H9 (cell line): ENCODE measurements at regions not wholly inside any gene's neighbourhood (a gene's known extent, or its start where the extent isn't known, plus 50 kb on each side); places are given as distances from the start of the nearest gene placed in this dataset.
A peak's percentile ranks its signal among the peaks of the same experiment; 100 is the strongest.

Experiments
- DNase-seq: peaks from one replicate; pipeline ENCODE4 v3.0.0-alpha.2; 2017
- H2AFZ ChIP-seq: one replicate; pipeline ENCODE4 v1.6.1; 2013; ENCODE audit warnings: mild to moderate bottlenecking, low read length, control low read depth, moderate library complexity
- H2AK5ac ChIP-seq: 2 replicates; pipeline ENCODE4 v1.6.1; 2013; ENCODE audit warnings: low read length, control low read depth, mixed read lengths; ENCODE audit not compliant: insufficient read length
- H2BK120ac ChIP-seq: one replicate; pipeline ENCODE4 v1.6.1; 2013; ENCODE audit warnings: low read depth, mild to moderate bottlenecking, low read length, control low read depth, inconsistent platforms; ENCODE audit not compliant: poor library complexity, severe bottlenecking
- H2BK12ac ChIP-seq: 2 replicates; pipeline ENCODE4 v1.6.1; 2013; ENCODE audit warnings: low read length, control low read depth, mixed read lengths, low read depth; ENCODE audit not compliant: insufficient read length
- H2BK15ac ChIP-seq: 2 replicates; pipeline ENCODE4 v1.6.1; 2013; ENCODE audit warnings: low read depth, low read length, control low read depth
- H2BK20ac ChIP-seq: one replicate; pipeline ENCODE4 v1.6.1; 2013; ENCODE audit warnings: low read depth, mild to moderate bottlenecking, low read length, control low read depth, inconsistent platforms; ENCODE audit not compliant: poor library complexity, severe bottlenecking
- H2BK5ac ChIP-seq: 2 replicates; pipeline ENCODE4 v1.6.1; 2013; ENCODE audit warnings: low read length, control low read depth, mixed read lengths; ENCODE audit not compliant: insufficient read length
- H3K14ac ChIP-seq: 2 replicates; pipeline ENCODE4 v1.6.1; 2013; ENCODE audit warnings: low read length, control low read depth; ENCODE audit not compliant: insufficient read depth
- H3K18ac ChIP-seq: 2 replicates; pipeline ENCODE4 v1.6.1; 2013; ENCODE audit warnings: low read depth, mild to moderate bottlenecking, mixed read lengths, low read length, control low read depth; ENCODE audit not compliant: insufficient read length
- H3K23ac ChIP-seq: 2 replicates; pipeline ENCODE4 v1.6.1; 2013; ENCODE audit warnings: low read length, control low read depth, mixed read lengths, low read depth; ENCODE audit not compliant: insufficient read length
- H3K23me2 ChIP-seq: 2 replicates; pipeline ENCODE4 v1.6.1; 2013; ENCODE audit warnings: low read depth, mild to moderate bottlenecking, mixed read lengths, low read length, control low read depth; ENCODE audit not compliant: insufficient read length, poor library complexity, severe bottlenecking
- H3K27ac ChIP-seq: 2 replicates; pipeline ENCODE4 v1.5.1; 2013; ENCODE audit warnings: low read length, control low read depth, mixed read lengths, low read depth; ENCODE audit not compliant: insufficient read length
- H3K27me3 ChIP-seq: 2 replicates; pipeline ENCODE4 v1.6.1; 2013; ENCODE audit warnings: low read length, control low read depth, inconsistent platforms; ENCODE audit not compliant: insufficient read depth
- H3K4ac ChIP-seq: 2 replicates; pipeline ENCODE4 v1.6.1; 2013; ENCODE audit warnings: low read depth, mild to moderate bottlenecking, control low read depth, inconsistent platforms, low read length, moderate library complexity
- H3K4me1 ChIP-seq: 2 replicates; pipeline ENCODE4 v1.6.1; 2013; ENCODE audit warnings: low read length, control low read depth, inconsistent platforms; ENCODE audit not compliant: insufficient read depth
- H3K4me2 ChIP-seq: 2 replicates; pipeline ENCODE4 v1.6.1; 2013; ENCODE audit warnings: low read length, control low read depth, mixed read lengths; ENCODE audit not compliant: insufficient read length, insufficient read depth
- H3K56ac ChIP-seq: 2 replicates; pipeline ENCODE4 v1.6.1; 2013; ENCODE audit warnings: low read depth, mild to moderate bottlenecking, mixed read lengths, low read length, control low read depth; ENCODE audit not compliant: insufficient read length
- H3K79me1 ChIP-seq: 2 replicates; pipeline ENCODE4 v1.6.1; 2013; ENCODE audit warnings: low read depth, mild to moderate bottlenecking, moderate library complexity, low read length, control low read depth, inconsistent platforms; ENCODE audit not compliant: insufficient read depth, poor library complexity, severe bottlenecking
- H3K79me2 ChIP-seq: 2 replicates; pipeline ENCODE4 v1.6.1; 2013; ENCODE audit warnings: low read length, control low read depth, inconsistent platforms; ENCODE audit not compliant: insufficient read depth
- H3K9ac ChIP-seq: 2 replicates; pipeline ENCODE4 v1.6.1; 2013; ENCODE audit warnings: low read length, control low read depth, mixed read lengths; ENCODE audit not compliant: insufficient read length; ENCODE audit errors: extremely low read depth
- H3K9me3 ChIP-seq: one replicate; pipeline ENCODE4 v1.6.1; 2013; ENCODE audit warnings: low read depth, low read length, inconsistent platforms; ENCODE audit not compliant: control insufficient read depth
- H3T11ph ChIP-seq: one replicate; pipeline ENCODE4 v1.6.1; 2013; ENCODE audit warnings: mild to moderate bottlenecking, low read length, control low read depth, inconsistent platforms
- H4K20me1 ChIP-seq: one replicate; pipeline ENCODE4 v1.6.1; 2013; ENCODE audit not compliant: control insufficient read depth, insufficient read length, insufficient read depth
- H4K5ac ChIP-seq: 2 replicates; pipeline ENCODE4 v1.6.1; 2013; ENCODE audit warnings: low read depth, mild to moderate bottlenecking, mixed read lengths, low read length, control low read depth; ENCODE audit not compliant: insufficient read length
- H4K8ac ChIP-seq: replicated peaks from 2 replicates; pipeline ENCODE4 v1.6.1; 2013; ENCODE audit warnings: low read length, control low read depth, mixed read lengths, low read depth; ENCODE audit not compliant: insufficient read length
- H4K91ac ChIP-seq: 2 replicates; pipeline ENCODE4 v1.6.1; 2013; ENCODE audit warnings: low read depth, mild to moderate bottlenecking, moderate library complexity, mixed read lengths, low read length, control low read depth; ENCODE audit not compliant: insufficient read length
- H3K27ac Mint-ChIP-seq, 3 experiments: 2 replicates in 2 of 3; 3 replicates in 1 of 3; pipeline ENCODE4 v1.8.0; 2020 to 2021; ENCODE audit warnings: mixed read lengths in 3 of 3, mild to moderate bottlenecking in 1 of 3, moderate library complexity in 1 of 3
- H3K27me3 Mint-ChIP-seq: 2 replicates; pipeline ENCODE4 v1.8.0; 2021; ENCODE audit warnings: low read depth, mild to moderate bottlenecking, moderate library complexity, mixed read lengths
- H3K36me3 Mint-ChIP-seq, 3 experiments: 2 replicates in 2 of 3; 3 replicates in 1 of 3; pipeline ENCODE4 v1.8.0; 2020 to 2021; ENCODE audit warnings: low read depth in 3 of 3, mixed read lengths in 3 of 3; ENCODE audit not compliant: insufficient read depth in 1 of 3
- H3K4me1 Mint-ChIP-seq, 2 experiments: 2 replicates each; pipeline ENCODE4 v1.8.0; 2020; ENCODE audit warnings: mixed read lengths in 2 of 2
- H3K4me3 Mint-ChIP-seq, 2 experiments: 2 replicates in 1 of 2; 3 replicates in 1 of 2; pipeline ENCODE4 v1.8.0; 2020 to 2021; ENCODE audit warnings: mild to moderate bottlenecking in 2 of 2, mixed read lengths in 2 of 2, moderate library complexity in 1 of 2
- H3K9me3 Mint-ChIP-seq, 2 experiments: 2 replicates in 1 of 2; 3 replicates in 1 of 2; pipeline ENCODE4 v1.8.0; 2020; ENCODE audit warnings: mild to moderate bottlenecking in 2 of 2, mixed read lengths in 2 of 2, moderate library complexity in 1 of 2
- CTCF ChIP-seq: fragments of 200-600 bp; sonication (generic); conservative IDR thresholded peaks from 3 replicates; pipeline ENCODE4 v1.8.0; 2021; ENCODE audit warnings: antibody characterized with exemption, mild to moderate bottlenecking

- Histone ChIP-seq H3K9ac (no peak overlapping the region), H4K5ac (no peak overlapping the region), H3K56ac (no peak overlapping the region), H3K79me1 (no peaks in the 10 kb centered on the region), H4K91ac (no peak overlapping the region), H2BK120ac (no peak overlapping the region), H2AFZ (no peak overlapping the region), H2BK20ac (no peak overlapping the region), H4K20me1 (no peaks in the 10 kb centered on the region), H3K18ac (no peak overlapping the region), H3K27ac (no peak overlapping the region), H4K8ac (no peak overlapping the region), H2BK15ac (no peak overlapping the region), H2BK5ac (no peak overlapping the region), H3K14ac (no peak overlapping the region), H3K4me1 (peaks cover 5% of the 10 kb centered on the region; the same call in 1 of the 2 replicates), H2BK12ac (no peak overlapping the region), H3K4ac (no peak overlapping the region), H3K4me2 (no peak overlapping the region), H3K23ac (no peak overlapping the region), H3K9me3 (no peaks in the 10 kb centered on the region), H3K79me2 (no peaks in the 10 kb centered on the region), H3K27me3 (no peaks in the 10 kb centered on the region), H3T11ph (no peak overlapping the region), H3K23me2 (no peaks in the 10 kb centered on the region), H2AK5ac (no peak overlapping the region)
- peaks cover 0 to 14% (median 6%) of the 10 kb centered on the region in 3 experiments; a peak in 4 of 7 replicates for H3K36me3 Mint-ChIP-seq
- DNase-seq: no peak
- no peaks in the 10 kb centered on the region for H3K27me3 Mint-ChIP-seq
- peak overlapping the region in 1 of 3 experiments; percentile 96; a peak in 2 of 7 replicates for H3K27ac Mint-ChIP-seq
- H3K9me3 Mint-ChIP-seq: no peaks in the 10 kb centered on the region
- no peak overlapping the region; a peak in 1 of 5 replicates for H3K4me3 Mint-ChIP-seq
- H3K4me1 Mint-ChIP-seq: peaks cover 47 to 51% of the 10 kb centered on the region in 2 experiments
- no peak for TF ChIP-seq CTCF
These were observed 238.2 kb upstream of the RBMS1 start for GRCh38 chr2:160731856-160732255.
